ENCODE measurements at regions not wholly inside any gene's neighbourhood (a gene's known extent, or its start where the extent isn't known, plus 50 kb on each side); places are given as distances from the start of the nearest gene placed in this dataset.

- DNase-seq (ENCODE audit: low read depth in 4 of 4, low spot score in 3 of 4), result no peak
These were observed 159.0 kb downstream of the GASK1B start for GRCh38 chr4:158013858-158014257.

- DNase-seq (ENCODE audit: low read depth in 4 of 4, low spot score in 3 of 4), result no peak
These were observed 162.5 kb downstream of the GASK1B start for GRCh38 chr4:158010361-158010760.

DNA sequence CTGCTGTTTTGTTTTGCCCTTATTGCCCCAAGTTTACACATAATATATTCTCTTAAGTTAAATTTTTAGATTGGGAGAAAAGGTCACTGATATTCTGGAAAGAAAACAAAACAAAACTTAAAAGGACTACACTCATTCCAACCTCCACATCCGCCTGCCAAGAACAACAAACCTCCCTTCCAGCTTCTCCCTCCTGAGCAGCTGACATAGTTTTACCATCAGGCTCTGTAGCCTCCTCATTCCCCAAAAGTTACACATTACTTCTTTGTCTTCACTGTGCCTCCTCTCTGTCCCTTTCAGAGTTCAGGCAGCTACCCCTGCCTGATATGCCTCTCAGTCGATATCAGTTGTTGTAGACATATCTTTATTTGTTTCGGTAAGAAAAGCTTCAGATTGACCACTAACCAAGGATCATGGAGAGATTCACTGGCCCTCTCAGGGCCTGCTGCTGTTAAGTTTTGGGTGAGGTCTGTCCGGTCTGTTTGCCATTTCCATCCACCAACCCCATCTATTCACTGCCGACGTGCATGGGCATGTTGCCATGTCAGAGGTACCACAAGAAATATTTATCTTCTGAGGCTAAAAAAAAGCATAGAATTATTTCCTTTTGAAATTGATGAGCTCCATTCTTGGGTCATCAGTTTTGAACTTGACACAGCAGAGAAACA lies 164.1 kb downstream of the GASK1B start:
- DNase-seq (ENCODE audit: low read depth in 4 of 4, low spot score in 3 of 4), result no peak

DNA sequence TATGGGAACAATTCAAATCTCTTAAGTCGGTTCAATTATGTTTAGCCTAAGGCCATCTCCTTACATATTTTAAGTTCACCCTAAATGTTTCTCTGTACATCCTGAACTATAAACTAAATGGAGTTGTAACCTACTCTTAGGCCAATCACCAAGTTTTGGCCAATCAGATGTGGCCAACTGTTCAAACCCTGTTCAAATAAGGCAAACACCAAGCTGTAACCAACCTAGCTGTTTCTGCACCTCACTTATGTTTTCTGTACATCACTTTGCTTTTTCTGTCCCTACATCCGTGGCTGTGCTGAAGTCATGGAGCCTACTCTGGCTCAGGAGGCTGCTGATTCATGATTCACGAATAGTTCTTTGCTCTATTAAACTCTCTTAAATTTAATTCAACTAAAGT lies 165.3 kb downstream of the GASK1B start:
- DNase-seq (ENCODE audit: low read depth in 4 of 4, low spot score in 3 of 4), result no peak

DNA sequence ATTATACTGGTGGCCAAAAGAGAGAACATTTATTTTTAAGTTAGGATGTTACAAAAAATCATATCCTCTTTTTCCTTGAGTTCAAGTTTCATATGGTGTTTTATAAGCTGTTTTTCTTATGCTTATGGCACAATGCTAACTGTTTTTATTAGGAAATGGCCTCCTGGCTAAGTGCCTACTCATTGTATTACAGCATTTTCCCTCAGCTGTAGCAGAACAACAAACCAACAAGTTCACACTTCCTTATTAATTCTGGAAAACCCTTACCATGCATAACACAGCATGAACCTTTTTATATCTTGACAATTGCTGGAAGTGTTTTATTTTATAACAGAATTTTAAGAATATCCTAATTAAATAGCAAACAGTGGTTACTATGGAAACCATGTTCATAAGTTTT lies 165.8 kb downstream of the GASK1B start:
- no peak for DNase-seq (ENCODE audit: low read depth in 4 of 4, low spot score in 3 of 4)

GRCh38 chr4:158005021-158005420 lies 167.8 kb downstream of the GASK1B start:
- DNase-seq (ENCODE audit: low read depth in 4 of 4, low spot score in 3 of 4), result no peak

- no peak for DNase-seq (ENCODE audit: low read depth in 4 of 4, low spot score in 3 of 4)
These were observed 168.7 kb downstream of the GASK1B start for GRCh38 chr4:158004101-158004500.

DNA sequence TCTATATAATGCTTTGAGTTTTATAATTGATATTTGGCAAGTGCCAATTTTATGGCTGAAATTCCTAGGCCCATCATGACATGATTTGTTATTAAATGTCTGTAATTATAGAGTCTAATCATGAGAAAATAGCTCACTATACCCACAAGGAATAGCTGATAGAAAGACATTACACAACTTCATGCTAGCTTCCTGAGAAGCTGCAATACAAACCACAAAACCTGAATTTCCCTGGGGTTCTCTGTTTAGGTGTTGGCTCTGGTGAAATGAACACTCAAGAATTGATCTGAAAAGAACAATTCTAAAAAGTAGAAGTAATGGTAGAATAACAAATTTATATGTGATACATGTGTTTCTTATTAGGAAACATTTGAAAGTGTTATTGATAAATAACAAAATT lies 169.6 kb downstream of the GASK1B start:
- DNase-seq (ENCODE audit: low read depth in 4 of 4, low spot score in 3 of 4), result no peak

GRCh38 chr4:158002173-158002572 lies 170.7 kb downstream of the GASK1B start:
- no peak for DNase-seq (ENCODE audit: low read depth in 4 of 4, low spot score in 3 of 4)

DNA sequence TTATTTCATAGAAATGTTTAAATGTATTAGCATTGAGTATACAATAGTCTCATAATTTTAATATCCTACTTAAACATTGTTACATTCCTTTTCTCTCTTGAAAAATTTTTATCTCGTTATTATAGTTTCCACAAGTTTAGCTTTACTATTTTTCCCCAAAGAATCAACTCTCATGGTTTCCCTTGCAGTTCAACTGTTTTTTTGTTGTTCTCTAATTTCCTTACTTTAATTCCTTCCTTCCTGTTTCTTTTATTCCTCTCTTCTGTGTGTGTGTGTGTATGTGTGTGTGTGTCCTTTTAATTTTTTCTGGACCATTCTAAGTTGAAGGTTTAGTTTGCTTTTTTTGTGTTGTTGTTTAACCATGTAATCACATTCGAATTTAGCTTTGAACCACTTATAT lies 171.1 kb downstream of the GASK1B start:
- DNase-seq (ENCODE audit: low read depth in 4 of 4, low spot score in 3 of 4), result no peak

GRCh38 chr4:157999723-158000122 lies 173.1 kb downstream of the GASK1B start:
- no peak for DNase-seq (ENCODE audit: low read depth in 4 of 4, low spot score in 3 of 4)

- no peak for DNase-seq (ENCODE audit: low read depth in 4 of 4, low spot score in 3 of 4)
These were observed 175.5 kb downstream of the GASK1B start for GRCh38 chr4:157997296-157997695.

DNA sequence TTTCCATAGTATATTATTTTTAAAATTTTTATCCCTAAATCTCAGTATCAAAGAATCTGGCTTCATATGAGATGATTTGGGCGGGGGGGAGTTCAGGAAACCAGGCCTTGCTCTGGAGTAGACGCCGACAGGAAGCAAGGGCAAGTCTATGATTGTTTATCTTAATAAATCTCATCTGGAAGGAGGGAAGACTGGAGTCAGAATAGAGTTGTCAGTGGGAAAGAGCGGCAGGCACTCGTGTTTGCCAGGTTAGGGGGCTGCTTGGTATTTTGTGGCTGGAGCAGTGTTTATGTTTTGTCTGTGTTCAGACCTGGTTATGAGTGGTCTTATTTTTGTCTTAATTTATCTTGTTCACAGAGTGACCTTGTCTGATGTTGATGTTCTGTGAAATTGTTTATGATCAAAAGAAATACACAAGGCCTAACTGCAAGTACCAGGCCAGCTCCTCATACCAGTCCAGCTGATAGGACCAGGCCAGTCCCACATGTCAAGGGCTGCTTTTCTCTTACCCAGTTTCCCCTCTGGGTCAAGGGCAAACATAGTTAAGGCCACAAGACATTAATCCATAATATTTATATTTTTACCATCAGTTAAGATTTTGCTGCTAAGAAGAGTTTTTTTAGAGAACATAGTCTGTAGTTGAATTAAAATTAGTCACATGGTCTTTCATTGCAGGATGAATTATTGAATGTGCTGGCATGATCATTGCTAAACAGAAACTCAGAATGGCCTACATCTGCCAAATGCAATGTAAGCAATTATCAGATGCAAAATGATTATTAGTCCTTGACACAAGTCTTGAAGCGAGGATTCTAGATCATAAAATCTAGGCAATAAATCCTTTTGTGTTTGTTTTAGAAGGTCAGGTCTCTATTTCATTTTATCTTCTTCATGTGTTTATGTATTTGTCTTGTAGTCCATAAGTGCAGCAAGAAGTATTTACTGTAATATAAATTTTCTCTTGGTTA lies 176.5 kb downstream of the GASK1B start:
- no peak for DNase-seq (ENCODE audit: low read depth in 4 of 4, low spot score in 3 of 4)

GRCh38 chr4:157994863-157995262 lies 178.0 kb downstream of the GASK1B start:
- no peak for DNase-seq (ENCODE audit: low read depth in 4 of 4, low spot score in 3 of 4)

DNA sequence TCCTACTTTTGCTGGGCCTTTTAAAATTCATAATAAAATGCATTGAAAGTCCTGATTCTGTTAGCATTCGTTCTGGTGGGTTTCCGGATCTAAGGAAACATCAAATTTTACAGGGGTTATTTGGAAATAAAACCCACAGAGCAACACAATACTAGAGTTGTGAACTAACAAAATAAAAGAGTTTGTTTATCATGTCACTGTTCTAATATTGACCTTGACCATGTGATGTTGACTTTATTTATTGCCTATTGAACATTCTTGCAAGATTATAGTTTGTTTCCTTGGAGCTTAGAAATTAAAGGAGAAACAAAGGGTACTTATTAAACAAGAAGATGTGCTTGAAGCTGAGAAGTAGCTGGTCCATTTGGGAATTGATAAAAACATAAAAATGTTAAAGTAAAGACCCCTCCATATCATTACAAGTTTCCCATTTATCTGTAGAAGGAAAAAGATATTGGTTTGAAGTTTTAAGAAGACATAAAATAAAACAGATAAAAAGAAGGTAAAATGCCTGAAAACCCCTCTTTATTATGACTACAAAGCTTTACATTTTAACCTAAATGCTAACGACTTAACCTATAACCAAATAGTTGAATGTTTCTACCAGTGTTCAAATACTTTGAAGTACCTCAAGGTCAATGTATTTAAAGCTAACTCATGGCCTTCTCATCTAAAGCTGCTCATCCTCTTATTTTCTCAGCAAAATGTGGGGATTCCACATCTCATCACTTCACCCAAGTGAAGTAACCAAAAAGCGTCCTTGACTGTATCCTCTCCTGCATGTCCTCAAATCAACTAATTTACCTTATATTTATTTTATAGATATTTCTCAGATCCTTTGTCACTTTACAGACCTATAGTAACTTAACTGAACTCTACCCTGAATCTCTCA lies 179.6 kb downstream of the GASK1B start:
- no peak for DNase-seq (ENCODE audit: low read depth in 4 of 4, low spot score in 3 of 4)

DNA sequence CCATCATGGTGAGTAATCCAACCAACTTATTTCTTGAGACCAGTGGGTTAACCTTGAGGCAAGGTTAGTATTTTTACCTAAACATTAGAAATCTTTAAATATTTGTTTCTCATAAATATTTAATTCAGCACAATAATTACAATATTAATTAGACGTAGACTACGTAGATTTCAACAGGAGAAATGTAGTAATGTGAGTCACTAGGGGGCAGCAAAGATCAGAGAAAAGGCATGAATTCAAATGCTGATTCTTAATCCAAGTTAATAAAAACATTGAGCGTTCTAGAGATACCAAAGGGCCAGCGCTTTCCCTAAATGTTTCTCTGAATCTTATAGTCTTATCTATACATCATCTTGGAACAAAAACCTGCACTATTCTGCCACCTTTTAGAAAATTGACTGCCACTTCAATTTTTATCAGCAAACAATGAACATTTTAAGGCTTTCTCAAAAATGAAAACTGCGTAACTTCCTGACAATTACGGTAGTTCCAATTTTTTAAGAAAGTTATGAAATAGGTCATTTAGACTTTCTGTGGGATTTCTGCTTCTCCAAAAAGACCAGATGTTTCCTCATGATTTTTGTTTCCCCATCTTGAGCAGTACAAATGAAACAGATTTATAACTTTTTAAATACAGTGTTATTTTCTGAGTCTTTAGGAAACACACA lies 180.7 kb downstream of the GASK1B start:
- no peak for DNase-seq (ENCODE audit: low read depth in 4 of 4, low spot score in 3 of 4)

GRCh38 chr4:157988641-157989040 lies 184.2 kb downstream of the GASK1B start:
- DNase-seq (ENCODE audit: low read depth in 4 of 4, low spot score in 3 of 4), result no peak

DNA sequence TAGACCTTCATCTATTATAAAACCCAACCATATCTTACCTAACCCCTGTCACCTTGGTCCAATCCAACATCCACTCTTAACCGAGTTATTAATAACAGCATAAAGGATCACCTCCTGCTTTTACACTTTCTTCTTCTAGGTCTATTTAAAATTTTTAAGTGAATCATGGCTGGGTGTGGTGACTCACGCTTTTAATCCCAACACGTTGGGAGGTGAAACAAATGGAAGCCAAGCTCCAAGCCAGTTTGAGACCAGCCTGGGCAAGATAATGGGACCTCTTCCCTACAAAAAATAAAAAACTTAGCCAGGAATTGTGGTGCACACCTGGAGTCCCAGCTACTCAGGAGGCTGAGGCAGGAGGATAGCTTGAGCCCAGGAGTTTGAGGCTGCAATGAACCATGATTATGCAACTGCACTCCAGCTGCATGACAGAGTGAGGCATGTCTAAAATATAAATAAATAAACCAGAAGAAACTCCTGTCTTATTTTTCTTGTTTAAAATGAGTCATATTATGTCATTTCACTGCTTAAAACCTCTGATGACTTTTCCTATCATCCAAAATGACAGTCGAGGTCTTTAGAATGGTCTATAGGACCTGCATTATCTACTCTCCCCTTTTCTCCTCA lies 188.4 kb downstream of the GASK1B start:
- no peak for DNase-seq (ENCODE audit: low read depth in 4 of 4, low spot score in 3 of 4)

GRCh38 chr4:157983300-157983699 lies 189.5 kb downstream of the GASK1B start:
- no peak for DNase-seq (ENCODE audit: low read depth in 4 of 4, low spot score in 3 of 4)

- DNase-seq (ENCODE audit: low read depth in 4 of 4, low spot score in 3 of 4), result no peak
These were observed 192.7 kb downstream of the GASK1B start for GRCh38 chr4:157980158-157980557.
